ENCODE measurements at regions not wholly inside any gene's neighbourhood (a gene's known extent, or its start where the extent isn't known, plus 50 kb on each side); places are given as distances from the start of the nearest gene placed in this dataset.

GRCh38 chr5:93257616-93258015 lies 323.4 kb downstream of the NR2F1-AS1 start:
- no peak for TF ChIP-seq EZH2 (IDR thresholded peaks at IDR 0.05; ENCODE audit: borderline replicate concordance, low read depth, low read length, severe bottlenecking)
- TF ChIP-seq POLR2AphosphoS5 (IDR thresholded peaks at IDR 0.05; ENCODE audit: insufficient read depth, low read depth, low read length): no peak
- TF ChIP-seq FOS (IDR thresholded peaks at IDR 0.05; ENCODE audit: borderline replicate concordance, insufficient read depth, low read length): peak; percentile 28
- TF ChIP-seq GATA2 (IDR thresholded peaks at IDR 0.05; ENCODE audit: insufficient read depth, insufficient read length, low read depth, low read length): no peak
- no peak for TF ChIP-seq MYC (IDR thresholded peaks at IDR 0.05; ENCODE audit: low read depth, low read length)
- no peak for TF ChIP-seq JUN (IDR thresholded peaks at IDR 0.05; ENCODE audit: borderline replicate concordance, insufficient read depth, insufficient read length, low read depth)
- no peak for TF ChIP-seq MAX (IDR thresholded peaks at IDR 0.05; ENCODE audit: insufficient read depth, insufficient read length)
- no peak for TF ChIP-seq CTCF (IDR thresholded peaks at IDR 0.05; ENCODE audit: extremely low read depth in 1 of 2, insufficient read depth in 1 of 2, low read depth in 1 of 2, low read length in 2 of 2)
- no peak for TF ChIP-seq POLR2A (IDR thresholded peaks at IDR 0.05; ENCODE audit: low read depth, low read length)
- no peaks in the 10 kb centered on the region for H3K27me3 ChIP-seq (ENCODE audit: control insufficient read depth in 2 of 2, insufficient read depth in 2 of 2, low read length in 2 of 2)
- H3K4me1 ChIP-seq (ENCODE audit: control insufficient read depth, extremely low read depth, insufficient read depth, low read length): peaks cover 7% of the 10 kb centered on the region
- BruUV-seq (replicated peaks): no TSS peak
- DNase-seq (ENCODE audit: low read depth, low spot score) (no peak), FAIRE-seq (no peak)
- H3K9me3 ChIP-seq (replicated peaks; ENCODE audit: control insufficient read depth, insufficient read depth, low read length): no peaks in the 10 kb centered on the region
- H3K9ac ChIP-seq (replicated peaks; ENCODE audit: extremely low read depth, insufficient read depth, low read length): no peak overlapping the region
- no peaks in the 10 kb centered on the region for H3K79me2 ChIP-seq (ENCODE audit: control insufficient read depth, insufficient read depth, low read length)
- CTCF ChIA-PET: no interaction called here
- no peak overlapping the region for H3K4me3 ChIP-seq (replicated peaks in 1 of 3; ENCODE audit: insufficient read depth in 1 of 3, low read depth in 1 of 3, low read length in 3 of 3)
- no peak overlapping the region for H3K4me2 ChIP-seq (ENCODE audit: insufficient read depth, low read length)
- H3K36me3 ChIP-seq (ENCODE audit: control insufficient read depth in 2 of 2, extremely low read depth in 1 of 2, insufficient read depth in 2 of 2, low read length in 2 of 2): no peaks in the 10 kb centered on the region
- intact Hi-C loops (cut with micrococcal nuclease): no loop called here
- POLR2A ChIA-PET: no interaction called here
- dilution Hi-C loops (cut with MboI; ENCODE audit: extremely low pct_ligation_motif_present, low sequenced_read_pairs): no loop called here
- H3K9me1 ChIP-seq (replicated peaks; ENCODE audit: control insufficient read depth, extremely low read depth, insufficient read depth, low read length): no peaks in the 10 kb centered on the region
- H3K27ac ChIP-seq (ENCODE audit: insufficient read depth, low read depth, low read length): no peak overlapping the region
- H2AFZ ChIP-seq (ENCODE audit: low read depth, low read length): no peak overlapping the region
- no peaks in the 10 kb centered on the region for H4K20me1 ChIP-seq (replicated peaks; ENCODE audit: control insufficient read depth, extremely low read depth, insufficient read depth, low read length)

Data from endothelial cell of umbilical vein (primary cell).